Stomach (tissue), 8 donors: ENCODE measurements at regions not wholly inside any gene's neighbourhood (a gene's known extent, or its start where the extent isn't known, plus 50 kb on each side); places are given as distances from the start of the nearest gene placed in this dataset.

Experiments used
- DNase-seq, 2 donors: peaks; one replicate each; pipeline versions ENCODE4 v3.0.0 to v3.0.0-alpha.2; 2013 to 2019
- H3K27ac ChIP-seq, 5 donors: fragments of 200-600 bp in 4 of 5; sonication (generic) in 4 of 5; one replicate each; pipeline ENCODE4 v1.5.1; 2013 to 2019; ENCODE audit warnings: mild to moderate bottlenecking in 1 of 5, moderate library complexity in 1 of 5
- H3K27me3 ChIP-seq, 3 donors: fragments of 200-600 bp; sonication (generic); one replicate each; pipeline ENCODE4 v1.5.1; 2017 to 2019; ENCODE audit warnings: mixed run types in 1 of 3
- H3K36me3 ChIP-seq, 4 donors: fragments of 200-600 bp; sonication (generic); 1 replicate in 3 of 4; 2 replicates in 1 of 4; pipeline ENCODE4 v1.5.1; 2016 to 2019
- H3K4me1 ChIP-seq, 4 donors: fragments of 200-600 bp; sonication (generic); one replicate each; pipeline ENCODE4 v1.5.1; 2016 to 2019
- H3K4me3 ChIP-seq, 4 donors: fragments of 200-600 bp; sonication (generic) in 3 of 4; one replicate each; pipeline ENCODE4 v1.5.1; 2016 to 2019; ENCODE audit warnings: mild to moderate bottlenecking in 1 of 4
- H3K9me3 ChIP-seq, 4 donors: fragments of 200-600 bp; sonication (generic); one replicate each; pipeline ENCODE4 v1.5.1; 2016 to 2019
- CTCF ChIP-seq, 7 experiments: fragments of 450-650 bp in 4 of 7; fragments of 200-600 bp in 3 of 7; sonication (generic) in 3 of 7; IDR thresholded peaks; one replicate each; pipeline ENCODE4 v1.5.1; 2016 to 2019; ENCODE audit warnings: antibody characterized with exemption in 7 of 7, control low read depth in 2 of 7, mild to moderate bottlenecking in 1 of 7
- EP300 ChIP-seq: sonication (generic); formaldehyde crosslinking; IDR thresholded peaks from one replicate; pipeline ENCODE4 v1.6.1; 2017; ENCODE audit warnings: antibody characterized with exemption
- POLR2A ChIP-seq, 4 donors: fragments of 450-650 bp; IDR thresholded peaks; one replicate each; pipeline ENCODE4 v1.6.1; 2016; ENCODE audit warnings: antibody characterized with exemption in 4 of 4, control low read depth in 2 of 4, mild to moderate bottlenecking in 1 of 4, moderate library complexity in 1 of 4
- POLR2AphosphoS5 ChIP-seq, 3 donors: sonication (generic); formaldehyde crosslinking; IDR thresholded peaks; one replicate each; pipeline ENCODE4 v1.6.1; 2016; ENCODE audit warnings: antibody characterized with exemption in 3 of 3
- WGBS, 5 donors: extraction: QIAGEN DNeasy Blood & Tissue Kit in 3 of 5; methylation state at CpG; one replicate each; pipeline versions ENCODE4 v1.1.5 to v1.1.7; 2013 to 2018; 5-methylcytosine and 5-hydroxymethylcytosine counted together
- intact Hi-C: fragments of 100-400 bp; cut with DNase I; formaldehyde crosslinking; loops from one replicate; pipeline ENCODE4 v1.15.1; 2023; ENCODE audit warnings: low total_unique reads
- donor health status: healthy with polysubstance abuse.
- donor health status: Bipolar disorder and iron deficiency.
- donor health status: healthy.

- Histone ChIP-seq H3K4me1 (no peaks in the 10 kb centered on the region), H3K27me3 (no peaks in the 10 kb centered on the region), H3K9me3 (no peaks in the 10 kb centered on the region), H3K27ac (no peak overlapping the region), H3K36me3 (no peaks in the 10 kb centered on the region), H3K4me3 (no peak overlapping the region)
- TF ChIP-seq EP300: no peak
- TF ChIP-seq CTCF (IDR thresholded peaks at IDR 0.05): no peak
- TF ChIP-seq POLR2AphosphoS5 (IDR thresholded peaks at IDR 0.05): no peak
- no peak for TF ChIP-seq POLR2A (IDR thresholded peaks at IDR 0.05)
- intact Hi-C loops: no loop called here
- DNase-seq: no peak
- 39 to 51% (median 45%) methylated on average over 6 of the region's 6 CpGs for WGBS, 5 donors
Observed at GRCh38 chrX:95350774-95351488, 1333.7 kb upstream of the DIAPH2 start.

GRCh38 chrX:95367286-95367685 lies 1317.4 kb upstream of the DIAPH2 start:
- Histone ChIP-seq H3K36me3 (no peaks in the 10 kb centered on the region), H3K9me3 (no peaks in the 10 kb centered on the region), H3K4me3 (no peak overlapping the region), H3K27ac (no peak overlapping the region), H3K4me1 (no peaks in the 10 kb centered on the region), H3K27me3 (no peaks in the 10 kb centered on the region)
- WGBS, 5 donors: 69 to 80% (median 80%) methylated on average over 1 to 2 of the region's 2 CpGs
- DNase-seq: no peak
- intact Hi-C loops: no loop called here
- TF ChIP-seq EP300: no peak
- no peak for TF ChIP-seq POLR2A (IDR thresholded peaks at IDR 0.05)
- TF ChIP-seq POLR2AphosphoS5 (IDR thresholded peaks at IDR 0.05): no peak
- TF ChIP-seq CTCF (IDR thresholded peaks at IDR 0.05): no peak

GRCh38 chrX:95382799-95383198 lies 1301.8 kb upstream of the DIAPH2 start:
- intact Hi-C loops: no loop called here
- H3K36me3 ChIP-seq: no peaks in the 10 kb centered on the region
- no peak for TF ChIP-seq EP300
- no peak for TF ChIP-seq POLR2A (IDR thresholded peaks at IDR 0.05)
- TF ChIP-seq CTCF (IDR thresholded peaks at IDR 0.05): no peak
- no peak for TF ChIP-seq POLR2AphosphoS5 (IDR thresholded peaks at IDR 0.05)
- DNase-seq: no peak
- no peaks in the 10 kb centered on the region for H3K9me3 ChIP-seq
- no peaks in the 10 kb centered on the region for H3K27me3 ChIP-seq
- no peak overlapping the region for H3K27ac ChIP-seq
- no peaks in the 10 kb centered on the region for H3K4me1 ChIP-seq
- H3K4me3 ChIP-seq: no peak overlapping the region

GRCh38 chrX:95383778-95384177 lies 1300.9 kb upstream of the DIAPH2 start:
- intact Hi-C loops: no loop called here
- no peaks in the 10 kb centered on the region for H3K9me3 ChIP-seq
- H3K4me1 ChIP-seq: no peaks in the 10 kb centered on the region
- no peak for TF ChIP-seq CTCF (IDR thresholded peaks at IDR 0.05)
- no peak for TF ChIP-seq EP300
- no peak for TF ChIP-seq POLR2A (IDR thresholded peaks at IDR 0.05)
- no peak for TF ChIP-seq POLR2AphosphoS5 (IDR thresholded peaks at IDR 0.05)
- no peaks in the 10 kb centered on the region for H3K27me3 ChIP-seq
- no peaks in the 10 kb centered on the region for H3K36me3 ChIP-seq
- no peak for DNase-seq
- no peak overlapping the region for H3K4me3 ChIP-seq
- H3K27ac ChIP-seq: no peak overlapping the region
- WGBS, 5 donors: 45 to 60% (median 52%) methylated on average over 2 of the region's 2 CpGs
